ENCODE measurements at regions not wholly inside any gene's neighbourhood (a gene's known extent, or its start where the extent isn't known, plus 50 kb on each side); places are given as distances from the start of the nearest gene placed in this dataset.

- DNase-seq (ENCODE audit: low read depth) = peak; percentile 71
- H3K4me3 ChIP-seq (ENCODE audit: control insufficient read depth, low read depth, low read length) = no peak overlapping the region
- no peak for TF ChIP-seq CTCF (conservative IDR thresholded peaks at IDR 0.05; ENCODE audit: control insufficient read depth, insufficient read depth, low read depth, low read length)
Observed at GRCh38 chr1:219085988-219086387, 87.7 kb upstream of the LYPLAL1 start.

GRCh38 chr1:219086956-219087469 is 86.7 kb upstream of the LYPLAL1 start:
- TF ChIP-seq CTCF (conservative IDR thresholded peaks at IDR 0.05; ENCODE audit: control insufficient read depth, insufficient read depth, low read depth, low read length) = no peak
- peak; percentile 35 for DNase-seq (ENCODE audit: low read depth)
- no peak overlapping the region for H3K4me3 ChIP-seq (ENCODE audit: control insufficient read depth, low read depth, low read length)

- no peak for TF ChIP-seq CTCF (conservative IDR thresholded peaks at IDR 0.05; ENCODE audit: control insufficient read depth, insufficient read depth, low read depth, low read length)
- H3K4me3 ChIP-seq (ENCODE audit: control insufficient read depth, low read depth, low read length) = no peak overlapping the region
- peak; percentile 97 for DNase-seq (ENCODE audit: low read depth)
Observed at GRCh38 chr1:219088778-219089557, 84.7 kb upstream of the LYPLAL1 start.

GRCh38 chr1:219090607-219091006 is 83.1 kb upstream of the LYPLAL1 start:
- TF ChIP-seq CTCF (conservative IDR thresholded peaks at IDR 0.05; ENCODE audit: control insufficient read depth, insufficient read depth, low read depth, low read length) = no peak
- no peak for DNase-seq (ENCODE audit: low read depth)
- no peak overlapping the region for H3K4me3 ChIP-seq (ENCODE audit: control insufficient read depth, low read depth, low read length)

GRCh38 chr1:219092206-219092605 is 81.5 kb upstream of the LYPLAL1 start:
- TF ChIP-seq CTCF (conservative IDR thresholded peaks at IDR 0.05; ENCODE audit: control insufficient read depth, insufficient read depth, low read depth, low read length) = no peak
- no peak overlapping the region for H3K4me3 ChIP-seq (ENCODE audit: control insufficient read depth, low read depth, low read length)
- peak; percentile 83 for DNase-seq (ENCODE audit: low read depth)

- TF ChIP-seq CTCF (conservative IDR thresholded peaks at IDR 0.05; ENCODE audit: control insufficient read depth, insufficient read depth, low read depth, low read length) = no peak
- no peak overlapping the region for H3K4me3 ChIP-seq (ENCODE audit: control insufficient read depth, low read depth, low read length)
- no peak for DNase-seq (ENCODE audit: low read depth)
Observed at GRCh38 chr1:219099307-219099706, 74.4 kb upstream of the LYPLAL1 start.

All from fibroblast of mammary gland (primary cell).